ENCODE measurements at regions not wholly inside any gene's neighbourhood (a gene's known extent, or its start where the extent isn't known, plus 50 kb on each side); places are given as distances from the start of the nearest gene placed in this dataset.

GRCh38 chr3:166446986-166447385 lies 609.8 kb upstream of the BCHE start:
- no peaks in the 10 kb centered on the region for H3K9me3 ChIP-seq
- H3K4me1 ChIP-seq, result no peaks in the 10 kb centered on the region
- no peak overlapping the region for H3K4me2 ChIP-seq
- WGBS (ENCODE audit: missing lambda C conversion rate), result 47% methylated on average over 3 of the region's 3 CpGs
- ATAC-seq (no peak), FAIRE-seq (no peak), DNase-seq (ENCODE audit: low read depth in 1 of 2, low spot score in 1 of 2) (no peak)
- H3K27ac ChIP-seq, result no peak overlapping the region
- ChIA-PET POLR2A (no interaction called here), CTCF (no interaction called here)
- no peak overlapping the region for H3K4me3 ChIP-seq
- no peak for TF ChIP-seq ATOH8 (CRISPR knock-in tag; IDR thresholded peaks at IDR 0.05; ENCODE audit: low read depth)
- TF ChIP-seq JUN (IDR thresholded peaks at IDR 0.05), result no peak
- no peak for TF ChIP-seq EP300 (IDR thresholded peaks at IDR 0.05)

- no peaks in the 10 kb centered on the region for H3K4me1 ChIP-seq
- ATAC-seq (no peak), FAIRE-seq (no peak), DNase-seq (ENCODE audit: low read depth in 1 of 2, low spot score in 1 of 2) (no peak)
- no peak overlapping the region for H3K4me2 ChIP-seq
- ChIA-PET POLR2A (no interaction called here), CTCF (no interaction called here)
- no peak for TF ChIP-seq NPAS2 (CRISPR knock-in tag; IDR thresholded peaks at IDR 0.05; ENCODE audit: borderline replicate concordance)
- no peak for TF ChIP-seq TFCP2L1 (CRISPR knock-in tag; IDR thresholded peaks at IDR 0.05)
- no peak for TF ChIP-seq BCL3 (IDR thresholded peaks at IDR 0.05)
- no peak for TF ChIP-seq ZSCAN20 (CRISPR knock-in tag; IDR thresholded peaks at IDR 0.05)
- no peak for TF ChIP-seq USF2 (IDR thresholded peaks at IDR 0.05)
- no peak for TF ChIP-seq HES2 (IDR thresholded peaks at IDR 0.05)
- H3K9me3 ChIP-seq, result no peaks in the 10 kb centered on the region
- H3K27ac ChIP-seq, result no peak overlapping the region
- H3K4me3 ChIP-seq, result no peak overlapping the region
Observed at GRCh38 chr3:166446291-166446690, 609.1 kb upstream of the BCHE start.

- H3K4me2 ChIP-seq, result no peak overlapping the region
- no peak overlapping the region for H3K4me3 ChIP-seq
- FAIRE-seq (no peak), ATAC-seq (no peak), DNase-seq (ENCODE audit: low read depth in 1 of 2, low spot score in 1 of 2) (no peak)
- POLR2A ChIA-PET, result no interaction called here
- TF ChIP-seq CBX8 (IDR thresholded peaks at IDR 0.05) (no peak), JUN (IDR thresholded peaks at IDR 0.05) (no peak), MAX (IDR thresholded peaks at IDR 0.05) (no peak), MAFK (IDR thresholded peaks at IDR 0.05; ENCODE audit: partially characterized antibody) (peak; percentile 63), NFE2L2 (conservative IDR thresholded peaks at IDR 0.05; ENCODE audit: low read length) (peak; percentile 63)
- CTCF ChIA-PET, result no interaction called here
- no peaks in the 10 kb centered on the region for H3K4me1 ChIP-seq
- no peaks in the 10 kb centered on the region for H3K9me3 ChIP-seq
- H3K27ac ChIP-seq, result no peak overlapping the region
Observed at GRCh38 chr3:166445865-166446264, 608.6 kb upstream of the BCHE start.

GRCh38 chr3:166444756-166445155 lies 607.5 kb upstream of the BCHE start:
- 87% methylated on average over 3 of the region's 9 CpGs for WGBS (ENCODE audit: missing lambda C conversion rate)
- ChIA-PET CTCF (no interaction called here), POLR2A (no interaction called here)
- H3K4me1 ChIP-seq, result no peaks in the 10 kb centered on the region
- FAIRE-seq (no peak), DNase-seq (ENCODE audit: low read depth in 1 of 2, low spot score in 1 of 2) (no peak), ATAC-seq (no peak)
- no peaks in the 10 kb centered on the region for H3K9me3 ChIP-seq
- H3K4me2 ChIP-seq, result no peak overlapping the region
- no peak for TF ChIP-seq E2F6 (IDR thresholded peaks at IDR 0.05; ENCODE audit: borderline replicate concordance, low read depth)
- TF ChIP-seq PBX3 (IDR thresholded peaks at IDR 0.05), result no peak
- no peak for TF ChIP-seq HOXB13 (CRISPR knock-in tag; IDR thresholded peaks at IDR 0.05; ENCODE audit: low read depth)
- no peak for TF ChIP-seq HES2 (IDR thresholded peaks at IDR 0.05)
- no peak for TF ChIP-seq FOXS1 (CRISPR knock-in tag; IDR thresholded peaks at IDR 0.05)
- no peak for TF ChIP-seq MAZ (IDR thresholded peaks at IDR 0.05; ENCODE audit: borderline replicate concordance, low read depth, low read length)
- no peak for TF ChIP-seq JUNB (IDR thresholded peaks at IDR 0.05)
- TF ChIP-seq RCOR1 (IDR thresholded peaks at IDR 0.05; ENCODE audit: low read depth, low read length), result no peak
- no peak for TF ChIP-seq EP300 (IDR thresholded peaks at IDR 0.05)
- TF ChIP-seq NPAS2 (CRISPR knock-in tag; IDR thresholded peaks at IDR 0.05; ENCODE audit: borderline replicate concordance), result no peak
- TF ChIP-seq TFCP2L1 (CRISPR knock-in tag; IDR thresholded peaks at IDR 0.05), result no peak
- TF ChIP-seq PHF8 (IDR thresholded peaks at IDR 0.05; ENCODE audit: borderline replicate concordance, low read depth), result no peak
- no peak for TF ChIP-seq USF2 (IDR thresholded peaks at IDR 0.05)
- TF ChIP-seq ZSCAN20 (CRISPR knock-in tag; IDR thresholded peaks at IDR 0.05), result no peak
- TF ChIP-seq ZFP36 (IDR thresholded peaks at IDR 0.05; ENCODE audit: borderline replicate concordance, partially characterized antibody), result no peak
- no peak for TF ChIP-seq HDAC2 (IDR thresholded peaks at IDR 0.05)
- no peak for TF ChIP-seq FOSL2 (IDR thresholded peaks at IDR 0.05)
- no peak for TF ChIP-seq FOSL2 (CRISPR knock-in tag; IDR thresholded peaks at IDR 0.05)
- TF ChIP-seq EHF (CRISPR knock-in tag; IDR thresholded peaks at IDR 0.05), result no peak
- no peak for TF ChIP-seq POLR2AphosphoS2 (conservative IDR thresholded peaks at IDR 0.05; ENCODE audit: low read length)
- no peak overlapping the region for H3K27ac ChIP-seq
- H3K4me3 ChIP-seq, result no peak overlapping the region
